Kidney (tissue), 13 donors: ENCODE measurements at regions not wholly inside any gene's neighbourhood (a gene's known extent, or its start where the extent isn't known, plus 50 kb on each side); places are given as distances from the start of the nearest gene placed in this dataset.

Experiments used
- DNase-seq, 5 donors: peaks; one replicate each; pipeline ENCODE4 v3.0.0-alpha.2; 2013 to 2020
- FAIRE-seq: peaks from 2 replicates; lab custom pipeline; 2012; peaks lifted over from hg19 to GRCh38; lab: Jason Lieb, UNC
- H3K27ac ChIP-seq, 2 donors: one replicate each; pipeline ENCODE4 v1.7.0; 2013; ENCODE audit warnings: low read depth in 2 of 2, low read length in 2 of 2, inconsistent platforms in 1 of 2
- H3K27me3 ChIP-seq: one replicate; pipeline ENCODE4 v1.7.1; 2013; ENCODE audit warnings: low read length, inconsistent platforms; ENCODE audit not compliant: control insufficient read depth, insufficient read depth
- H3K36me3 ChIP-seq, 3 donors: one replicate each; pipeline versions ENCODE4 v1.7.0 to v1.7.1; 2013; ENCODE audit warnings: low read length in 3 of 3, control low read depth in 1 of 3, inconsistent platforms in 1 of 3; ENCODE audit not compliant: insufficient read depth in 3 of 3, control insufficient read depth in 2 of 3
- H3K4me1 ChIP-seq, 3 donors: one replicate each; pipeline versions ENCODE4 v1.7.0 to v1.7.1; 2013; ENCODE audit warnings: low read length in 3 of 3, inconsistent platforms in 1 of 3, low read depth in 1 of 3; ENCODE audit not compliant: control insufficient read depth in 2 of 3, insufficient read depth in 2 of 3
- H3K4me3 ChIP-seq, 3 donors: one replicate each; pipeline versions ENCODE4 v1.7.0 to v1.8.1; 2013; ENCODE audit warnings: low read length in 3 of 3, control low read depth in 1 of 3, inconsistent platforms in 1 of 3
- H3K9ac ChIP-seq, 3 donors: one replicate each; pipeline versions ENCODE4 v1.7.0 to v1.7.1; 2013; ENCODE audit warnings: low read length in 3 of 3, control low read depth in 1 of 3, inconsistent platforms in 1 of 3
- H3K9me3 ChIP-seq, 3 donors: one replicate each; pipeline versions ENCODE4 v1.7.0 to v1.7.1; 2013; ENCODE audit warnings: low read length in 3 of 3, control low read depth in 1 of 3, inconsistent platforms in 1 of 3; ENCODE audit not compliant: control insufficient read depth in 2 of 3, insufficient read depth in 1 of 3
- intact Hi-C: fragments of 100-400 bp; cut with DNase I; formaldehyde crosslinking; loops from one replicate; pipeline ENCODE4 v1.11.1; 2022
- TF ChIP-seq, protein P1 (sequence below): IDR thresholded peaks from 3 replicates; pipeline ENCODE4 v1.5.1; 2012; ENCODE audit warnings: mild to moderate bottlenecking, moderate library complexity, borderline replicate concordance; ENCODE audit not compliant: insufficient read depth; ENCODE audit errors: extremely low read depth
- donor health status: control.
- donor health status: control.
- donor health status: control.
- donor health status: control.
- donor health status: control.
- donor health status: DM: yes; HTN: yes; CAD: no.
- donor health status: Normal renal cell carcinoma (clear cell type).

DNA sequence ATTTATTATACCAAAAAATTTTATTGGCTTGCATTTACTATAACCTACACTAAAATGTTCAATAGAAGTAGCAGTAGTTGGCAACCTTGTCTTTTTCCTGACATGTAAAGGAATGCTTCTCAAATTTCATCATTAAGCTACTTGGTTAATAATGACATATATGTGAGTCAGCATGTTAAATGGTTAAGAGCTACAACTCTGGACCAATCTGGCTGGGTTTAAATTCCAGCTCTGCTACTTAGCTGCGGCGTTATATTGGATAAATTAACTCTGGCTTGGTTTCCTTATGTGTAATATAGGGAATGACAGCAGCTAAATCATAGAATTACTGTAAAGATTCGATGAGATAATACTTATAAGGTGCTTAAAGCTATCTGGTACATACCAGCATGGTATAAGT lies 53.7 kb upstream of the OTOGL start:
- H3K27me3 ChIP-seq: no peaks in the 10 kb centered on the region
- no peaks in the 10 kb centered on the region for H3K4me1 ChIP-seq
- H3K36me3 ChIP-seq: no peaks in the 10 kb centered on the region
- FAIRE-seq (no peak), DNase-seq (no peak)
- intact Hi-C loops: no loop called here
- no peak overlapping the region for H3K9ac ChIP-seq
- H3K9me3 ChIP-seq: no peaks in the 10 kb centered on the region
- H3K27ac ChIP-seq: no peak overlapping the region
- no peak overlapping the region for H3K4me3 ChIP-seq
- TF ChIP-seq, protein P1, sequence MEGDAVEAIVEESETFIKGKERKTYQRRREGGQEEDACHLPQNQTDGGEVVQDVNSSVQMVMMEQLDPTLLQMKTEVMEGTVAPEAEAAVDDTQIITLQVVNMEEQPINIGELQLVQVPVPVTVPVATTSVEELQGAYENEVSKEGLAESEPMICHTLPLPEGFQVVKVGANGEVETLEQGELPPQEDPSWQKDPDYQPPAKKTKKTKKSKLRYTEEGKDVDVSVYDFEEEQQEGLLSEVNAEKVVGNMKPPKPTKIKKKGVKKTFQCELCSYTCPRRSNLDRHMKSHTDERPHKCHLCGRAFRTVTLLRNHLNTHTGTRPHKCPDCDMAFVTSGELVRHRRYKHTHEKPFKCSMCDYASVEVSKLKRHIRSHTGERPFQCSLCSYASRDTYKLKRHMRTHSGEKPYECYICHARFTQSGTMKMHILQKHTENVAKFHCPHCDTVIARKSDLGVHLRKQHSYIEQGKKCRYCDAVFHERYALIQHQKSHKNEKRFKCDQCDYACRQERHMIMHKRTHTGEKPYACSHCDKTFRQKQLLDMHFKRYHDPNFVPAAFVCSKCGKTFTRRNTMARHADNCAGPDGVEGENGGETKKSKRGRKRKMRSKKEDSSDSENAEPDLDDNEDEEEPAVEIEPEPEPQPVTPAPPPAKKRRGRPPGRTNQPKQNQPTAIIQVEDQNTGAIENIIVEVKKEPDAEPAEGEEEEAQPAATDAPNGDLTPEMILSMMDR: no peak

DNA sequence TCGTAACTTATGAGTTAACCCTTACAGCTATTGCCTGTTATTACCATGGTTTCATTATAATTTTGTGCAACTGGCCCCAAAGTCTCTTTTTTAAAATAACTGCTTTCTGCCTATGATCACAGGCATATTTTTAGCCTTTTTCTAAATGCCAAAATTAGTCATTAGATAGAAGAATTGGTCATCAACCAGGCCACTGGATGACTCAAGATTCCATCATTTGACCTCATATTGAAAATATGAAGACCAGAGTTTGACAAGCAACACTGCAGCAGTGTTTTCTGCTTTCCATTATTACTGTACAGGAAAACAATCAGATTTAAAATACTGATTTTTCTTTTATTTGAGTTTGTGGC lies 54.7 kb upstream of the OTOGL start:
- DNase-seq (no peak), FAIRE-seq (no peak)
- H3K9me3 ChIP-seq: no peaks in the 10 kb centered on the region
- no peaks in the 10 kb centered on the region for H3K27me3 ChIP-seq
- H3K4me3 ChIP-seq: no peak overlapping the region
- intact Hi-C loops: no loop called here
- no peaks in the 10 kb centered on the region for H3K4me1 ChIP-seq
- TF ChIP-seq, protein P1: no peak
- H3K9ac ChIP-seq: no peak overlapping the region
- H3K27ac ChIP-seq: no peak overlapping the region
- no peaks in the 10 kb centered on the region for H3K36me3 ChIP-seq

DNA sequence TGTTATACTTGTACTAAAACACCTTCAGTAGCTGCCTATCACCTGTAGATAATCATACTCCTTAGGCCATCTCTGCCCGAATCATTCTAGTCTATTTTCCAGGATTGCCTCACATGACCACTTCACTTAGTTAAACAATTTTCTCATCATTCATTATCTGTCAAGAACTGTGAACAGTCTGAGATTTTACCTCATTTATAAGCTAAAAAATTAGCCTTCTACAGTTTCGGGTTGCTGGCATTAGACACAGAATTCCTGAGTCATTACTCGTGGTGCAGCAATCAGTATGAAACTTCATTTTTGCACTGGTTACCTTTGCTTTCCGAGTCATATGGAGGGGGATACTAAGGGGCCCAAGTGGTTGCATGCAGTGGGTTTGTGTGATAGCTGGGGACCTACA lies 57.6 kb upstream of the OTOGL start:
- Histone ChIP-seq H3K27ac (no peak overlapping the region), H3K36me3 (no peaks in the 10 kb centered on the region), H3K4me1 (no peaks in the 10 kb centered on the region), H3K27me3 (no peaks in the 10 kb centered on the region), H3K9me3 (no peaks in the 10 kb centered on the region), H3K4me3 (no peak overlapping the region), H3K9ac (no peak overlapping the region)
- TF ChIP-seq, protein P1: no peak
- DNase-seq: no peak
- no peak for FAIRE-seq
- intact Hi-C loops: no loop called here

DNA sequence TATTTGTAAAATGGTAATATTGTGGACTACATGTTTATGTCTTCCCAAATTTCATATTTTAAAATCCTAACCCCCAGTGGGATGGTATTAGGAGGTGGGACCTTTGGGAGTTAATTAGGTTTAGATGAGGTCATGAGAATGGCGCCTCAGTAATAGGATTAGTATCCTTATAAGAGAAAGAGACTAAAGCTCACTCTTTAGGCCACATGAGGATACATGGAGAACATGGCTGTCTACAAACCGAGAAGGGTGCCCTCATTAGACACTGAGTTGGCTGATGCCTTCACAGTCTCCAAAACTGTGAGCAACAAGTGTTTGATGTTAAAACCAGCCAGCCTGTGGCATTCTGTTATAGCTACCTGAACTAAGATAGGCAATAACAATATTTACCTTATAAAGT lies 58.3 kb upstream of the OTOGL start:
- Histone ChIP-seq H3K4me1 (no peaks in the 10 kb centered on the region), H3K27me3 (no peaks in the 10 kb centered on the region), H3K9me3 (no peaks in the 10 kb centered on the region), H3K27ac (no peak overlapping the region), H3K9ac (no peak overlapping the region), H3K4me3 (no peak overlapping the region), H3K36me3 (no peaks in the 10 kb centered on the region)
- intact Hi-C loops: no loop called here
- DNase-seq (no peak), FAIRE-seq (no peak)
- TF ChIP-seq, protein P1: no peak
